Neural progenitor cell (in vitro differentiated cells): ENCODE measurements at regions not wholly inside any gene's neighbourhood (a gene's known extent, or its start where the extent isn't known, plus 50 kb on each side); places are given as distances from the start of the nearest gene placed in this dataset.

ENCODE experiments used
- DNase-seq: peaks from one replicate; pipeline ENCODE4 v3.0.0-alpha.2; 2016; ENCODE audit warnings: low spot score
- H2AFZ ChIP-seq: fragments of 200-600 bp; sonication (generic); replicated peaks from 2 replicates; pipeline ENCODE4 v1.6.1; 2016; ENCODE audit warnings: antibody characterized with exemption
- H3F3A ChIP-seq: fragments of 200-600 bp; sonication (generic); 2 replicates; pipeline ENCODE4 v1.6.1; 2016; ENCODE audit warnings: antibody characterized with exemption, low read depth
- H3K27ac ChIP-seq: fragments of 200-600 bp; sonication (generic); 2 replicates; pipeline ENCODE4 v1.5.1; 2016; ENCODE audit warnings: mild to moderate bottlenecking
- H3K27me3 ChIP-seq: fragments of 200-600 bp; sonication (generic); 2 replicates; pipeline ENCODE4 v1.6.1; 2016; ENCODE audit warnings: mild to moderate bottlenecking, moderate library complexity
- H3K36me3 ChIP-seq: fragments of 200-600 bp; sonication (generic); 2 replicates; pipeline ENCODE4 v1.5.1; 2016
- H3K4me1 ChIP-seq: fragments of 200-600 bp; sonication (generic); 2 replicates; pipeline ENCODE4 v1.6.1; 2016; ENCODE audit warnings: mixed run types
- H3K4me2 ChIP-seq: fragments of 200-600 bp; sonication (generic); 2 replicates; pipeline ENCODE4 v1.6.1; 2016
- H3K4me3 ChIP-seq: fragments of 200-600 bp; sonication (generic); 2 replicates; pipeline ENCODE4 v1.5.1; 2016
- H3K79me2 ChIP-seq: fragments of 200-600 bp; sonication (generic); 2 replicates; pipeline ENCODE4 v1.6.1; 2016; ENCODE audit warnings: low read depth
- H3K9ac ChIP-seq: fragments of 200-600 bp; sonication (generic); 2 replicates; pipeline ENCODE4 v1.6.1; 2016
- H3K9me3 ChIP-seq: fragments of 200-600 bp; sonication (generic); 2 replicates; pipeline ENCODE4 v1.5.1; 2016; ENCODE audit warnings: low read depth
- H4K20me1 ChIP-seq: fragments of 200-600 bp; sonication (generic); 2 replicates; pipeline ENCODE4 v1.6.1; 2016; ENCODE audit warnings: low read depth
- H3K27ac Mint-ChIP-seq: 3 replicates; pipeline ENCODE4 v1.8.0; 2021; ENCODE audit warnings: mixed read lengths
- H3K27me3 Mint-ChIP-seq: 2 replicates; pipeline ENCODE4 v1.8.0; 2022; ENCODE audit warnings: low read depth, mild to moderate bottlenecking, inconsistent platforms, moderate library complexity, mixed read lengths; ENCODE audit not compliant: insufficient read depth
- H3K36me3 Mint-ChIP-seq: 3 replicates; pipeline ENCODE4 v1.8.0; 2021; ENCODE audit warnings: mixed read lengths
- H3K4me1 Mint-ChIP-seq: 3 replicates; pipeline ENCODE4 v1.8.0; 2021; ENCODE audit warnings: mixed read lengths
- H3K4me3 Mint-ChIP-seq: 3 replicates; pipeline ENCODE4 v1.8.0; 2021; ENCODE audit warnings: mild to moderate bottlenecking, moderate library complexity, mixed read lengths
- H3K9me3 Mint-ChIP-seq: 3 replicates; pipeline ENCODE4 v1.8.0; 2020; ENCODE audit warnings: mixed read lengths
- EZH2 ChIP-seq: fragments of 200-600 bp; sonication (generic); IDR thresholded peaks from 2 replicates; pipeline ENCODE4 v1.6.1; 2017; ENCODE audit warnings: antibody characterized with exemption, mild to moderate bottlenecking, moderate library complexity
- EZH2phosphoT487 ChIP-seq: fragments of 200-600 bp; sonication (generic); IDR thresholded peaks from 2 replicates; pipeline ENCODE4 v1.6.1; 2017; ENCODE audit warnings: antibody characterized with exemption
- TF ChIP-seq, protein P1 (sequence below): fragments of 200-600 bp; sonication (generic); IDR thresholded peaks from 2 replicates; pipeline ENCODE4 v1.5.1; 2017; ENCODE audit warnings: antibody characterized with exemption, mild to moderate bottlenecking

DNA sequence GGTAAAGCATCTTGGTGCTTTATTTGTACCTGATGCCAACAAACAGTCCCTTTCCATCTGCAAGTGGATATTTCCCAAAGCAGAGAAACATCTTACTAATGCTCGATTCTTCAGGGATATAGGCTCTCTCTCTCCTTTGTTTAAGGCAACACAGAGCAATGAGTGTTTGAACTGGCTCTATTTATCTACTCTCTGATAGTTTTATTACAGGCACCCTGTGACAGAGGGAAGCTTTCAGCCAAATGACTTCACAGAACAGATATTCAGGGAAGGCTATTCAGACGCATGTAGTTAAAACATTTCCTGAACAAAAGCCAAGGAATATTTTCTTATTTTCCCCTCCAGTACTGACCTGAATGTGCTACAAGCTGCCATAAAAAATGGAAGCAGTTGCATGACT, 141.8 kb downstream of the YIPF5 start:
- Mint-ChIP-seq H3K9me3 (no peaks in the 10 kb centered on the region), H3K4me1 (no peaks in the 10 kb centered on the region), H3K27ac (no peak overlapping the region), H3K27me3 (peaks cover 2% of the 10 kb centered on the region), H3K36me3 (no peaks in the 10 kb centered on the region), H3K4me3 (no peak overlapping the region)
- H3K27ac ChIP-seq = no peak overlapping the region
- H4K20me1 ChIP-seq = no peaks in the 10 kb centered on the region
- no peaks in the 10 kb centered on the region for H3K4me1 ChIP-seq
- no peaks in the 10 kb centered on the region for H3K79me2 ChIP-seq
- no peak overlapping the region for H3K4me3 ChIP-seq
- no peak overlapping the region for H3K4me2 ChIP-seq
- H3K36me3 ChIP-seq = no peaks in the 10 kb centered on the region
- no peak overlapping the region for H3K9ac ChIP-seq
- H2AFZ ChIP-seq = peak overlapping the region; percentile 8
- H3K9me3 ChIP-seq = no peaks in the 10 kb centered on the region
- no peaks in the 10 kb centered on the region for H3K27me3 ChIP-seq
- no peak for DNase-seq
- no peaks in the 10 kb centered on the region for H3F3A ChIP-seq
- TF ChIP-seq EZH2 = no peak
- TF ChIP-seq EZH2phosphoT487 = no peak
- TF ChIP-seq, protein P1, sequence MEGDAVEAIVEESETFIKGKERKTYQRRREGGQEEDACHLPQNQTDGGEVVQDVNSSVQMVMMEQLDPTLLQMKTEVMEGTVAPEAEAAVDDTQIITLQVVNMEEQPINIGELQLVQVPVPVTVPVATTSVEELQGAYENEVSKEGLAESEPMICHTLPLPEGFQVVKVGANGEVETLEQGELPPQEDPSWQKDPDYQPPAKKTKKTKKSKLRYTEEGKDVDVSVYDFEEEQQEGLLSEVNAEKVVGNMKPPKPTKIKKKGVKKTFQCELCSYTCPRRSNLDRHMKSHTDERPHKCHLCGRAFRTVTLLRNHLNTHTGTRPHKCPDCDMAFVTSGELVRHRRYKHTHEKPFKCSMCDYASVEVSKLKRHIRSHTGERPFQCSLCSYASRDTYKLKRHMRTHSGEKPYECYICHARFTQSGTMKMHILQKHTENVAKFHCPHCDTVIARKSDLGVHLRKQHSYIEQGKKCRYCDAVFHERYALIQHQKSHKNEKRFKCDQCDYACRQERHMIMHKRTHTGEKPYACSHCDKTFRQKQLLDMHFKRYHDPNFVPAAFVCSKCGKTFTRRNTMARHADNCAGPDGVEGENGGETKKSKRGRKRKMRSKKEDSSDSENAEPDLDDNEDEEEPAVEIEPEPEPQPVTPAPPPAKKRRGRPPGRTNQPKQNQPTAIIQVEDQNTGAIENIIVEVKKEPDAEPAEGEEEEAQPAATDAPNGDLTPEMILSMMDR = no peak

DNA sequence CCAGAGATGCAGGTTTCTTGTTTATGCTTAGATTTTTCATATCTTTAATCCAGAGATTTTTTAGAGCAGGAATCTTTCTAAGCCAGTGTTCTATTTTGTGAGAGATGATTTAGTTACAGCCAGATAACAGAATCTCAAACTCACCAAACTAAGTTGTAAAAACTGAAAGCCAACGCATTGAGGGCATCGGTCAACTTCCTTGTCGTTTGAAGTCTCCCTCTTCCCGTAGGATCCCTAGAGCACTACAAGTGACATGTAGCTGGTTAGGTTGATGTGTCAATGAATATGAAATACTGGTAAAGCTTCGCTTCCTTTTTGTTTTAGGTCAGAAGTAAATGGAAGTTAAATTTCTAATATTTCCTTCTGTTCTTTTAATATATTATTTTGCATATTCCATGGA, 139.6 kb downstream of the YIPF5 start:
- Mint-ChIP-seq H3K4me1 (no peaks in the 10 kb centered on the region), H3K9me3 (no peaks in the 10 kb centered on the region), H3K27me3 (peaks cover 2% of the 10 kb centered on the region), H3K4me3 (no peak overlapping the region), H3K36me3 (no peaks in the 10 kb centered on the region), H3K27ac (no peak overlapping the region)
- no peaks in the 10 kb centered on the region for H3K79me2 ChIP-seq
- H3K4me1 ChIP-seq = no peaks in the 10 kb centered on the region
- H3K9ac ChIP-seq = no peak overlapping the region
- H3K27me3 ChIP-seq = no peaks in the 10 kb centered on the region
- no peaks in the 10 kb centered on the region for H4K20me1 ChIP-seq
- TF ChIP-seq EZH2 = no peak
- TF ChIP-seq, protein P1 = no peak
- no peak for TF ChIP-seq EZH2phosphoT487
- H3K4me2 ChIP-seq = no peak overlapping the region
- no peak overlapping the region for H3K4me3 ChIP-seq
- no peak overlapping the region for H2AFZ ChIP-seq
- no peaks in the 10 kb centered on the region for H3K36me3 ChIP-seq
- H3K9me3 ChIP-seq = no peaks in the 10 kb centered on the region
- DNase-seq = no peak
- no peak overlapping the region for H3K27ac ChIP-seq
- H3F3A ChIP-seq = no peaks in the 10 kb centered on the region

DNA sequence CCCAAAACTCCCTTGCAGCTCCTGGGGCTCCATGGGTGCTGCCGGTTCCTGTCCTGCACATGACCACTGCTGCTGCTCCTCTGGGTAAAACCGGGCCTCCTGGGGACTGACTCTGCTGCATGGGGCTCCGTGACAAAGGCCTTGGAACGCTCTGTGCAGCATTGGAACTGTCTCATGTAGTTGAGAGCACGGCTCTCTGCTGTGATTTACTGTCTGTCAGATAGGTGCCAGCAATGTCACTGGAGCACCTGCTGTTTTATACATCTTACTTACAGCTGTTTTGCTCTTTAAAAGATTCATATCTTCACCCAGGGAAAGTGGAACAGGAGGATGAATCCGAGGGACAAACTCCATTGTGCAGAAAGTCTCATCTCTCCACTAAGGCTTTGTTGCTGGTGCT, 138.1 kb downstream of the YIPF5 start:
- no peak for DNase-seq
- Histone ChIP-seq H3K9me3 (no peaks in the 10 kb centered on the region), H3F3A (no peaks in the 10 kb centered on the region), H3K36me3 (no peaks in the 10 kb centered on the region), H3K9ac (no peak overlapping the region), H3K79me2 (no peaks in the 10 kb centered on the region), H3K27ac (no peak overlapping the region), H3K4me3 (no peak overlapping the region), H3K4me1 (no peaks in the 10 kb centered on the region), H3K27me3 (no peaks in the 10 kb centered on the region), H3K4me2 (no peak overlapping the region), H4K20me1 (no peaks in the 10 kb centered on the region), H2AFZ (peak overlapping the region; percentile 61)
- H3K9me3 Mint-ChIP-seq = no peaks in the 10 kb centered on the region
- peaks cover 2% of the 10 kb centered on the region for H3K27me3 Mint-ChIP-seq
- H3K36me3 Mint-ChIP-seq = no peaks in the 10 kb centered on the region
- no peak for TF ChIP-seq EZH2
- TF ChIP-seq, protein P1 = no peak
- TF ChIP-seq EZH2phosphoT487 = no peak
- H3K27ac Mint-ChIP-seq = no peak overlapping the region
- no peaks in the 10 kb centered on the region for H3K4me1 Mint-ChIP-seq
- H3K4me3 Mint-ChIP-seq = no peak overlapping the region

DNA sequence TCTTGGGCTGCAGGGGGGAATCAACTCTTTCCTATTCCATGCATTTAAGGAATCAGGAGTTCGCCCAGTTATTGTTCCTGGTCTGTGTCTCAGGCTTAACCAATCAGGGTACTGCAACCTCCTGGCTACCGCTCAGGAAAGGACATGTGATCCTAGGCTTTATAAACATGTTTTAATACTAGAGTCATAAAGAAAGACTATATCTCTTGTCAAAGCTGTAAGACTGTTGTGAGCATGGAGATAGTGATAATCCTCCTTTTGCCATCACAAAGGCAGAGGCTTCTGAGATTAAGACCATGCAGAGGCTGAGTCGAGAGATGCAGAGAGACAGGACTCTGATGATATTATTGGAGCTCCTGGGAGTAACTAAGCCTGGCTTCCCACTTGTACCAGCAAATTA, 137.0 kb downstream of the YIPF5 start:
- no peak for DNase-seq
- Mint-ChIP-seq H3K27me3 (peaks cover 2% of the 10 kb centered on the region), H3K4me3 (no peak overlapping the region), H3K9me3 (no peaks in the 10 kb centered on the region), H3K36me3 (no peaks in the 10 kb centered on the region), H3K4me1 (no peaks in the 10 kb centered on the region), H3K27ac (no peak overlapping the region)
- Histone ChIP-seq H3K27me3 (no peaks in the 10 kb centered on the region), H3K4me2 (no peak overlapping the region), H3K4me3 (no peak overlapping the region), H3F3A (no peaks in the 10 kb centered on the region), H3K36me3 (no peaks in the 10 kb centered on the region), H4K20me1 (no peaks in the 10 kb centered on the region), H3K9ac (no peak overlapping the region), H3K4me1 (no peaks in the 10 kb centered on the region), H2AFZ (no peak overlapping the region), H3K79me2 (no peaks in the 10 kb centered on the region), H3K27ac (no peak overlapping the region), H3K9me3 (no peaks in the 10 kb centered on the region)
- TF ChIP-seq, protein P1 = no peak
- TF ChIP-seq EZH2phosphoT487 (no peak), EZH2 (no peak)
